HG03095 (cell line): ENCODE measurements at regions not wholly inside any gene's neighbourhood (a gene's known extent, or its start where the extent isn't known, plus 50 kb on each side); places are given as distances from the start of the nearest gene placed in this dataset.

Experiments used
- ATAC-seq: cut with Tn5 transposase; IDR thresholded peaks from one replicate; pipeline ENCODE4 v1.9.1; 2021; ENCODE audit warnings: moderate library complexity; ENCODE audit not compliant: unreplicated experiment

DNA sequence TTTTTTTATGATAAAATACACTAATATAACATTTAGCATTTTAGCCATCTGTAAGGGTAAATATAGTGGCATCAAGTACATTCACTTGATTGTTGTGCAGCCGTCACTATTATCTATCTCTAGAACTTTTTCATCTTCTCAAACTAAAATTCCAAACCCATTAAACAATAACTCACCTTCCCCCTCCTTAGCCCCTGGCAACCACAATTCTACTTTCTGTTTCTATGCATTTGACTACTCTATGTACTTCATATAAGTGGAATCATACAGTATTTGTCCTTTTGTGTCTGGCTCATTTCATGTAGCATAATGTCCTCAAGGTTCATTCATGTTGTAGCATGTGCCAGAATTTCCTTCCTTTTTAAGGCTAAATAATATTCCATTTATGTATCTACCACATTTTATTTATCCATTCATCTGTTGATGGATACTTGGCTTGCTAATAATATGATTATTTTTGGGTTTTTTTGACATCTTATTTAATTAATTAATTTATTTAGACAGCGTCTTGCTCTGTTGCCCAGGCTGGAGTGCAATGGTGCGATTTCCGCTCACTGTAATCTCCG is 69.6 kb upstream of the MACF1 start:
- no peak for ATAC-seq

DNA sequence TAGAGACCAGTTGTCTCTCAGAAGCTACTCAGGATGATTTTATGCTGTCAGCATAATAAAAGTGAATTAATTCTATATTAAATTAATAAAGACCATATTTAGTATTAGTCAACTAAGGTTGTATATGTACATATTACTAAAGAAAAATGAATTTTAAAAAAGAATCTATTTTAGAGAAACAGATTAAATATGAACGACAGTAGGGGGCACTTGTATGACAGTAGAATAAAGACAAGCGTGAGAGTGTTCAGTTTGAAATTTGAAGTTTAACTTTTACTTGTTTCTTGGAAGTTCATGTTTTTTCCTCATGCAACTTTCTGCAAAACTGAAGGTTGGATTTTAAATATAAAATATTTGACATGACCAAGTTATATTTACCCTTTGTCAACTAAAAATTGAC is 67.9 kb upstream of the MACF1 start:
- ATAC-seq: no peak

DNA sequence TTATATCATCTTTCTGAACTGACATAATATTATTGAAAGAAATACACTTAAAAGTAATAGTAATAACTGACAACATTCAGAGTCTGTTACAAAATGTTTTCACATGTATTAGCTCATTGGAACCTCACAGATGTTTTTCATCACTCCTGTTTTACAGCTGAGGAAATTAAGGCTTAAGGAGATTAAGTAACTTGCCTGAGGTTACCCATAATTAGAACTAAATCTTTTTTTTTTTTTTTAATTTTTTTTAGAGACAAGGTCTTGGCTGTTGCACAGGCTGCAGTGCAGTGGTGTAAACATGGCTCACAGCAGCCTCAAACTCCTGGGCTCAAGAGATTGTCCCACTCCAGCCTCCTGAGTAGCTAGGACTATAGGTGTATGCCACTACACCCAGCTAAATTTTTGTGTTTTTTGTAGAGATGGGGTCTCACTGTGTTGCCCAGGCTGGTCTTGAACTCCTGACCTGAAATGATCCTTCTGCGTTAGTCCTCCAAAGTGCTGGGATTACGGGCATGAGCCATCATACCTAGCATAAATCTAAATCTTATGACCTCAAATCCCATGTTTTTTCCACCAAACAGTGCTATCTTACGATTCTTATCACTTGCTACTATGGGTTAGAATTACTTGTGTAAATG is 64.7 kb upstream of the MACF1 start:
- ATAC-seq: no peak

DNA sequence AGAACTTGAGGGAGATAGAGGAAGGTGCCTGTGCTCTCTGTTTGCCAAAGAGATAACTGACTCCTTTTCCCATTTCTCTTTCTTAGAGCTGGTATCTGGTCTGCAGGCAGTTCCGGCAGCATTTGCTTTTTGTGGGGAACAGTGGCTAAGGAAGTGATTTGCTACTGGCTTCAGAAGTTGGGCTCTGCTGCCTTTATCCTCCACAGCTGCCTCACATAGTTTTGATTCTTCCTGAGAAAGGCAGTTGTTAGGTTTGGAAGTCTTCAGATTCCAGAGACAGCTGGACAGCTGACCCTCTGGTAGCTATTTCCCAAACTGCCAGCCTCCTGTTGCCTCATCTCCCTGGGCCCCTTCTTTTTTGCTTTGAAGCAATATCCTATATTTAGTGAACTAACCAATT is 62.6 kb upstream of the MACF1 start:
- no peak for ATAC-seq

DNA sequence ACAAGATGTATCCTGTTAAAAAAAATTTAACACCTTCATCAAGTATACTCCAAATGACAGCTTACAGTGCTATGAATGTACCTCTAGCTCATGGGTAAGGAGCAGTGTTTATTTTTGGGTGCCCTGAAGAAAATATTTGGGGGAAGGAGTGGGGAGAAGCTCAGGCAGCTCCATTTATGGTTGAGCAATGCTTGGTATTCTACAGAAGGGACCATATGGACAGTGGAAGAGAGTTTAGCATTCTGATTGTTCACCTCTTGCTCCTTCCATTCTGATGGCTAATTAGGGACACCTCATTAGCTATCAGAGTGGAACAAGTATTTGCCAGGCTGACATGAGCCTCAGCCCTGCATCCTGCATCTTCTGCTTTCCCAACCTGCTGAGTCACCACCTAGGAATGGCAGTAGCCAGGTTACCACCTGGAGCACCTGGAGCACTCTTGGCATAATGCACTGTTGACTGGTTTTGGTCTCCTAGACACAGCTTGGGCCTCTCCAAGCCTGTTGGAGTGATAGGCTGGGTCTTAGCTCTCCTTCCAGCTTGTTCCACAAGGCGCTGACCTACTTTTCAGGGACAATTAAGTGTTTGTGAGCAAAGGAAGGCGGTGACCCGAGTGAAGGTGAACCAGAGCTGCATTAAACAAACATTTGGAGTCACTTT is 62.0 kb upstream of the MACF1 start:
- no peak for ATAC-seq

DNA sequence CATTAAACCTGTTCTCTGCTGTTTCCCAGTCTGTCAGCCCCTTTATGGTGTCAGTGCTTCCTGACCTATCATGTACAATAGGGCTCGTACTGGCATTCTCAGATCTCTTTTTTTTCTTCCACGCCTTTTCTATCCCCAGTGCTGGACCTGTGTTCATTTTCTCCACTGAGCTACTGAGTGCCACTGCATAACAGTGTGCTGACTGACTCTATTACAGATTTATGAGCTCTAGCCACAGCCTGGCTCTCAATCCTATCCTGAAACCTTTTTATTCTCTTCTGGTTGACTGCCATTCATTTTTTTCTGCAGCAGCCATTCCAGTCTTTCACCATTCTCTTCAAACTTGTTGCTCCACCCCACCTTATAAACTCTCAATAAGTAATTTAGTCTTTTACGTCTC is 59.6 kb upstream of the MACF1 start:
- no peak for ATAC-seq

DNA sequence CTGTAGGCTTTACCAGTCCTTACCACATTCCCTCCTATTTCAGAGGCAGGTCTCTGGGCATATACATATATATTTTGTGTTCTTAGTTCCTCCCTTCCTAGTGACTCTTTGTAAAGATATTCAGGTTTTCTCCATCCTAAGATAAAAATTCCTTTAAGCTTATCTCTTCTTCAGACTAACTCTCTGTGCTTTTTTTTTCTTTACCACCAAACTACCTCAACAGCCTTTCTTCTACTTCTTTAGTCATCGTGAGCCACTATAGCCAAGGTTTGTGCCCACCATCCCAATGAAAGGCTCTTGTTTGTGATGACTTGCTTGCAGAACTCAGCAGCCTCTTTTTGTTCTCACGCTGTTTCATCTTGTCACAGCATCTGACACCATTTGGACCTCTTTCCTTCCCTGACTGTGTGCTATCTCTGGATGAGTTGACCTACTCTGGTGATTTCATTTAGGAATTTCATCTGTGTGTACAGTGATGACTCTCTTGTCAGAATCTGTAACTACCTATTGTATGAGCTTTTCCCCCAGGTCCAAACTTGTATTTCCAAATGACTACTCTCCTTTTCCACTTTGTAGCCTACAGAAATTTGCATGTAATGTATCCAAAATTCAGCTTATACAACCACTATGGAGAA is 59.0 kb upstream of the MACF1 start:
- ATAC-seq: no peak

DNA sequence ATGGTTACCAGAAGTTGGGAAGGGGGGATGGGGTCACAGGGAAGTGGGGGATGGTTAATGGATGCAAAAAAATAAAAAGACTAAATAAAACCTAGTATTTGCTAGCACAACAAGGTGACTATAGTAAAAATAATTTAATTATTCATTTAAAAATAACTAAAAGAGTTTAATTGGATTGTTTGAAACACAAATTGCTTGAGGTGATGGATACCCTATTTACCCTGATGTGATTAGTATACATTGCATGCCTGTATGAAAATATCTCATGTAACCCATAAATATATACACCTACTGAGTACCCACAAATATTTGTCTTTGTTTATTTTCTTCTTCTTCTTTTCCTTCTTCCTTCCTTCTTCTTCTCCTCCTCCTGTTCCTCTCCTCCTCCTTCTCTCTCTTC is 57.8 kb upstream of the MACF1 start:
- ATAC-seq: no peak

DNA sequence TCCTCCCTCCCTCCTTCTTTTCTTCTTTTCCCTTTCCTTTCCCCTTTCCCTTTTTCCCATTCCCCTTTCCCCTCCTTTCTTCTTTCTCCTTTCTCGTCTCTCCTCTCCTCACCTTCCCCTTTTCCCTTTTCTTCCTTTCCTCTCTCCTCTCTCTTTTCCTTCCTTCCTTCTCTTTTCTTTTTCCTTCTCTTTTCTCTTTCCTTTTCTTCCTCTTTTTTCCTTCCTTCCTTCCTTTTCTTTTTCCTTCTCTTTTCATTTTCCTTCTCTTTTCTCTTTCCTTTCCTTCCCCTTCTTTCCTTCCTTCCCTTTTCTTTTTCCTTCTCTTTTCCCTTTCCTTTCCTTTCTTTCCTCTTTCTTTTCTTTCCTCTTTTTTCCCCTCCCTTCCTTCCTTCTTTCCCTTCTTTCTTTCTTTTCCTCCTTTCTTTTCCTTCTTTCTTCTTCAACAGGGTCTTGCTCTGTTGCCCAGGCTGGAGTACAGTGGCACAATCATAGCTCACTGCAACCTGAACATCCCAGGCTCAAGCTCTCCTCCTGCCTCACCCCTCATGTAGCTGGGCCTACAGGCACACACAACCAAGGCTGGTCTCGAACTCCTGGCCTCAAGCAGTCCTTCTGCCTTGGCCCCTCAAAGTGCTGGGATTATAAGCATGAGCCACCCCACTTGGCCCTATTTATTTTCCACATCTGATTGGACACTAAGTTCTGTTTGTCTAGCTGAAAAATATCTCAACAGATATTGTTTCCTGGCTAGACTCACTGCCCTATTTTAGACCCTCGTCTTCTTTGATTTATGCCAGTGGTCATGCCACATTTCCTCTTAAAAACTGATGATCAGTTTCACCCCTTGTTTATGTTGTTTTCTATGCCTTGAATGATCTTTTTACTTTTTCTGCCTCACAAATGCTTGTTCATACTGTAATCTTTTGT is 57.1 kb upstream of the MACF1 start:
- ATAC-seq: no peak

DNA sequence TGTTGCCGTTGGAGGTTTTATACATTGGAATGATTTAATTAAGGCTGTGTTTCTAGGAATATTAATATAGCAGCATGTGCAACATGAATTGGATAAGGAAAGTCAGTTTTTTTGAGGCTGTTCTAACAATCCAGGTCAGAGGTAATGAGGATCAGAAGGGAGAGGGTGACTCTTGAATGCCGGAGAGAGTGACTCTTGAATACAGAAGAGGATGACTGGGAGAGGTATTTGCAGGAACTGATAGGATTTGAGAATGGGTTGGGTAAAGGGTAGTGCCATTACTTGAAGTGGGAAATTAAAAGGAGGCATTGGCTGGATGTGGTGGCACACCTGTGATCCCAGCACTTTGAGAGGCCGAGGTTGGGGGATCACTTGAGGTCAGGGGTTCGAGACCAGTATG is 55.6 kb upstream of the MACF1 start:
- ATAC-seq: no peak

DNA sequence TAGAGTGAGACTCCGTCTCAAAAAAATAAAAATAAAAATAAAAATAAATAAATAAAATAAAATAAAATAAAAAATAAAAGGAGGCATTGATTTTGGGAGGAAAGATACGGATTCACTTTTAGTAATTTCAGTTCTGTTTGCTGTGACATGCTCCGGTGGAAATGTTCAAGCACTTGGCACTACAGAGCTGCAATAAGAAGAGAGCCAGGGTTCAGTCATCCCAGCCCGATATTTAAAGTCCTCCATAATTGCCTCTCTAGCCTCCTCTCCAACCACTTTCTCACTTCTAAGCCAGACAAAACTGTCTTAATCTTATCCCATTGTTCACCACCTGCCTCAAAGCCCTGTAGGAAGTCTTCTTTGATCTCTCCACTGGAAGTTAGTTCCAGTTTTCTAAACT is 55.0 kb upstream of the MACF1 start:
- no peak for ATAC-seq

DNA sequence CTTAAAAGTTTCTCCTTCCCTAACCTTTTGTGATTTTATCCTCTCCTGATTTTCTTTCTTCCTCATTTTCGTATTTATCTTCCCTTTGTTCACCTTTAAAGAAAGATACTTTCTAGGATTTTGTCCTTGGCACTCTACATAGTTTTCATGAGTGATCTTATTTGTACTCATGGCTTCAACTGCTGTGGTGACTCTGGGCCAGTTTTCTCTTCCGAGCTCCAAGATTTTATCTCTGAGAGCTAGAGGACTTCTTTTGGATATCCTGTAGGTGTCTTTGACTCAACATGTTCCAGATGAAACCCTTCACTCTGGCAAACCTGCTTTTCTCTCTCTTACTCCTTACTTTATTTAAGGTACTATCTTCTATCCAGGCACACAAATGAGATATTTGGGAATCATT is 53.7 kb upstream of the MACF1 start:
- no peak for ATAC-seq

DNA sequence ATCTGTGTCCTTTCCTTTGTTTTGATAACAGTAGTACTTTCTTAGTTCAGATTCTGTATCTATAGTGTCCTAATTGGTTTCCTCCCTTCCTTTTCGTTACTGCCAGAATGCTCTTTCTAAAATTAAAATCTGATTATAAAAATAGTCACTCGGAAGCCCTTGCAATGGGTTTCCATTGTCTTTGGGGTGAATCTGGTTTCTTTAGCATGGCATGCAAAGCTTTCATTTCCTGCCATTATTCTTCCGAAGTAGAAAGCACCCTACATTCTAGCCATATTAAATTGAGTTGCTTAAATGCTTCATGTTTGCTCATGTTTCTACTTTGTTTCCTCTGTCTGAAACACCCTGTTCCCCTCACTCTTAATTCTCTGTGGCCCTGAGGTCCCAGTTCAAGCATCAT is 53.2 kb upstream of the MACF1 start:
- ATAC-seq: no peak

DNA sequence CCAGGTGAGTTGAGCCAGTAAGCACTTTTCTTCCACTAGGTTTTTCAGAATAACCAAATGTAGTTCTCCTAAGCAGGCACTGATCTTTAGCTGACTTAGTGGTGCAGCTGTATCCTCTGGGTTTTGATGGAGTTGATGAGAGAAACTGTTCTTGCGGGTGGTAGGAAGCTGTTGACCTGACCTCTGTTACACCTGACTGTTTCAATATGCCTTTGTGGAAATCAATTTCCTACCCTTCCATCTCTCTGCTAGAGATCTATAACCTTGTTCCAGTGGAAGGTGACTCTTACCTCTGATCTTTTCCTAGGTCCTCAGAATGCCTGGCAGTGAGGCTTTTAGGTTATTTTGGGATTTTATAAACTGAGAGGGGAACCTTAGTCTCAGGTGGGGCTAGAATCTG is 51.6 kb upstream of the MACF1 start:
- no peak for ATAC-seq

DNA sequence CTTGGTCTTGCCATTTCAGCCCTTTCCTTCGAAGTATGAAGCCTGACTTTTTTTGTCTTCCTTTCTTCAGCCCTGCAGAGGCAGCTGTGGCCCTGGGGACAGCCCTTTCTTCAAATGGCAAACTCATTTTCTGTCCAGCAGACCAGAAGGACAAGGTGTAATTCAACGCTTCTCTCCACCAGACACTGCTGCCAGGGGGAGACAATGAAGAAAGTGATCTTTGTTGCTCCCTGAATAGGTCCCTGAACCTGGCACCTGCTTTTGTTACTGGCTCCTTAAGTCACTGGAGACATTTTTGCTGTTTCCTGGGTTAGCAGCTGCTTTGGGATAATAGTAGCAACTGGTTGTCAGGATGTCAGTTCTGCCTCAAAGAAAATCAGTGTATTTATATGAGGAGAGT is 50.8 kb upstream of the MACF1 start:
- ATAC-seq: no peak

DNA sequence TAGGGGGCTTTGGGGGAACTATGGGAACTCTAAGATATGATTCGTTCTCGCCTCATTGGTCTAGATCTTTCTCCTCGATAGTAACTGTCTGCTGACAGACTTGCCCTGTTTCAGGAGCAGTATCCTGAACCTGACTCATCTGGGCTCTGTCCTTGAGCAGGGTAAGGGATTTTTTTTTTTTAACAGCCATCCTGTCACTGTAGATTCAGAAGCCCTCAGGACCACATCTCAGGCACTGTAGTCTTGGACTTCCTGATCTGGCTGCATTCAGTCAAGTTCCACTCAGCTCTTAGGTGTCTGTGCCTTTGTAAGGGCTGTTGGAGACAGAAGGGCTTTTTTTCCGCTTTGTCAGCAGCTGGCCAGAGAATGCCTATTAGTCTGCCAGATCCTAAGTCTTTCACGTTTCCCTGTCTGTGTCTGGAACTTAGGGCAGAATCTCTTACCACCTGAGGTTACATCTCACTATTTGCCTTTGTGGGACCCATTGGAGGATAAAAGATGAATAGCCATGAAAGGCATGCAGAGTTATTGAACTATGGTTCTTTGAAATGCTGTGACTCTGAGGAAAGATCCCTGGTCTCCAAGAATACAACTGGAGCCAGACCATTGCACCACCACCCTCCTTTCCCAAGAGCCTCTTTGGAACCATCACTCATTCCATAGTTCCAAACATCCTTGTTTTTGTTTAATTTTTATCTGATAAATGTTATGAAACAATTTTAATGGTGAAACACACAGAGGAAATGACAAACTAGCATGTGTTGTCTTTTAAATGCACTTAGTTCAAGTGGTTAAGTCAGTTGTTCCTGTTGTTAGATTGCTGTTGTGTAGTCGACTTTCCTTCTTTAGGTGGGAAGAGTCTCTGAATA is 49.7 kb upstream of the MACF1 start:
- ATAC-seq: no peak
